Neural progenitor cell (in vitro differentiated cells): ENCODE measurements at regions not wholly inside any gene's neighbourhood (a gene's known extent, or its start where the extent isn't known, plus 50 kb on each side); places are given as distances from the start of the nearest gene placed in this dataset.

ENCODE experiments used
- DNase-seq: peaks from one replicate; pipeline ENCODE4 v3.0.0-alpha.2; 2016; ENCODE audit warnings: low spot score
- H2AFZ ChIP-seq: fragments of 200-600 bp; sonication (generic); replicated peaks from 2 replicates; pipeline ENCODE4 v1.6.1; 2016; ENCODE audit warnings: antibody characterized with exemption
- H3F3A ChIP-seq: fragments of 200-600 bp; sonication (generic); 2 replicates; pipeline ENCODE4 v1.6.1; 2016; ENCODE audit warnings: antibody characterized with exemption, low read depth
- H3K27ac ChIP-seq: fragments of 200-600 bp; sonication (generic); 2 replicates; pipeline ENCODE4 v1.5.1; 2016; ENCODE audit warnings: mild to moderate bottlenecking
- H3K27me3 ChIP-seq: fragments of 200-600 bp; sonication (generic); 2 replicates; pipeline ENCODE4 v1.6.1; 2016; ENCODE audit warnings: mild to moderate bottlenecking, moderate library complexity
- H3K36me3 ChIP-seq: fragments of 200-600 bp; sonication (generic); 2 replicates; pipeline ENCODE4 v1.5.1; 2016
- H3K4me1 ChIP-seq: fragments of 200-600 bp; sonication (generic); 2 replicates; pipeline ENCODE4 v1.6.1; 2016; ENCODE audit warnings: mixed run types
- H3K4me2 ChIP-seq: fragments of 200-600 bp; sonication (generic); 2 replicates; pipeline ENCODE4 v1.6.1; 2016
- H3K4me3 ChIP-seq: fragments of 200-600 bp; sonication (generic); 2 replicates; pipeline ENCODE4 v1.5.1; 2016
- H3K79me2 ChIP-seq: fragments of 200-600 bp; sonication (generic); 2 replicates; pipeline ENCODE4 v1.6.1; 2016; ENCODE audit warnings: low read depth
- H3K9ac ChIP-seq: fragments of 200-600 bp; sonication (generic); 2 replicates; pipeline ENCODE4 v1.6.1; 2016
- H3K9me3 ChIP-seq: fragments of 200-600 bp; sonication (generic); 2 replicates; pipeline ENCODE4 v1.5.1; 2016; ENCODE audit warnings: low read depth
- H4K20me1 ChIP-seq: fragments of 200-600 bp; sonication (generic); 2 replicates; pipeline ENCODE4 v1.6.1; 2016; ENCODE audit warnings: low read depth
- H3K27ac Mint-ChIP-seq: 3 replicates; pipeline ENCODE4 v1.8.0; 2021; ENCODE audit warnings: mixed read lengths
- H3K27me3 Mint-ChIP-seq: 2 replicates; pipeline ENCODE4 v1.8.0; 2022; ENCODE audit warnings: low read depth, mild to moderate bottlenecking, inconsistent platforms, moderate library complexity, mixed read lengths; ENCODE audit not compliant: insufficient read depth
- H3K36me3 Mint-ChIP-seq: 3 replicates; pipeline ENCODE4 v1.8.0; 2021; ENCODE audit warnings: mixed read lengths
- H3K4me1 Mint-ChIP-seq: 3 replicates; pipeline ENCODE4 v1.8.0; 2021; ENCODE audit warnings: mixed read lengths
- H3K4me3 Mint-ChIP-seq: 3 replicates; pipeline ENCODE4 v1.8.0; 2021; ENCODE audit warnings: mild to moderate bottlenecking, moderate library complexity, mixed read lengths
- H3K9me3 Mint-ChIP-seq: 3 replicates; pipeline ENCODE4 v1.8.0; 2020; ENCODE audit warnings: mixed read lengths
- EZH2 ChIP-seq: fragments of 200-600 bp; sonication (generic); IDR thresholded peaks from 2 replicates; pipeline ENCODE4 v1.6.1; 2017; ENCODE audit warnings: antibody characterized with exemption, mild to moderate bottlenecking, moderate library complexity
- EZH2phosphoT487 ChIP-seq: fragments of 200-600 bp; sonication (generic); IDR thresholded peaks from 2 replicates; pipeline ENCODE4 v1.6.1; 2017; ENCODE audit warnings: antibody characterized with exemption
- TF ChIP-seq, protein P1 (sequence below): fragments of 200-600 bp; sonication (generic); IDR thresholded peaks from 2 replicates; pipeline ENCODE4 v1.5.1; 2017; ENCODE audit warnings: antibody characterized with exemption, mild to moderate bottlenecking

DNA sequence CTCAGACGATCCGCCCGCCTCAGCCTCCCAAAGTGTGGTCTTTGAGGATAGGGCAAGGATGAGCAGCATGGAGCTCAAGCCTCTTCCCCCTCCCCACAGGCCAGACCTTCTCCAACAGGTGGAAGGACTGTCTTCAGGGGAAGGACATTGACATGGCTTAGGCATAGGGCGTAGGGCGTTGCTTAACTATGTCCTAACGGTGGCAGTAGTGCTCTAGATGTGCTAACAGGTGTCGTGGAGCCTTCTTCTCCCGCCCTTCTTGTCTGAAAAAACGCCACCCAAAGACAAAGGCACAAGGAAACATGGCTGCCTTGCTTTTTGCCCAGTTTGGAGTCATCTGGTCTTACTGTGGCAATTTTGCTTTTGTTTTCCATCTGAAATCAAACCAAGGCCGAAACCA, 219.8 kb downstream of the OR13H1 start:
- no peak overlapping the region for H2AFZ ChIP-seq
- no peaks in the 10 kb centered on the region for H4K20me1 ChIP-seq
- H3K9ac ChIP-seq = no peak overlapping the region
- no peaks in the 10 kb centered on the region for H3K9me3 ChIP-seq
- no peaks in the 10 kb centered on the region for H3F3A ChIP-seq
- no peaks in the 10 kb centered on the region for H3K27me3 ChIP-seq
- no peaks in the 10 kb centered on the region for H3K9me3 Mint-ChIP-seq
- peaks cover 55% of the 10 kb centered on the region for H3K36me3 Mint-ChIP-seq
- H3K79me2 ChIP-seq = no peaks in the 10 kb centered on the region
- TF ChIP-seq EZH2 = no peak
- DNase-seq = no peak
- no peaks in the 10 kb centered on the region for H3K27me3 Mint-ChIP-seq
- no peak overlapping the region for H3K4me3 Mint-ChIP-seq
- no peak overlapping the region for H3K4me3 ChIP-seq
- peaks cover 6% of the 10 kb centered on the region for H3K36me3 ChIP-seq
- no peaks in the 10 kb centered on the region for H3K4me1 Mint-ChIP-seq
- no peak overlapping the region for H3K27ac Mint-ChIP-seq
- H3K4me2 ChIP-seq = no peak overlapping the region
- H3K27ac ChIP-seq = no peak overlapping the region
- H3K4me1 ChIP-seq = no peaks in the 10 kb centered on the region

DNA sequence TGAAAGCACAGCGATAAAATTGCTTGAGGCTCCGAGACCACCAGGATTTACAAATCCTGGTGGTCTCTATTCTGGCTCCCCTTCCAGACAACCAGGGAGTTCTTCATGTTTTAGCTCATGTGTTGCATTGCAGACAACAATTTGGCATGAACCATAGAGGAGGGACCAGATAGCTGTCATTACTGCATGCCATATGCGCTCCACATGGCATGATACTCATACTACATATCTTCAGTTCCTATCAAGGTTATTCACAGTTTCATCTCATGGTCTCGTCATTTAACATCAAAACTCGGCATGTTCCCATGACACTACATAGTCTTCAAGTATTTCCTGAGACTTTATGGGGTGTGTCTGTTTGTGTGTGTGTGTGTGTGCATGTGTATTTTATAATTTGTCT, 220.3 kb downstream of the OR13H1 start:
- Mint-ChIP-seq H3K27ac (no peak overlapping the region), H3K9me3 (no peaks in the 10 kb centered on the region), H3K4me3 (no peak overlapping the region), H3K4me1 (no peaks in the 10 kb centered on the region), H3K36me3 (peaks cover 57% of the 10 kb centered on the region), H3K27me3 (no peaks in the 10 kb centered on the region)
- H3K27me3 ChIP-seq = no peaks in the 10 kb centered on the region
- no peaks in the 10 kb centered on the region for H4K20me1 ChIP-seq
- H3K36me3 ChIP-seq = peaks cover 8% of the 10 kb centered on the region
- no peaks in the 10 kb centered on the region for H3F3A ChIP-seq
- no peak overlapping the region for H3K9ac ChIP-seq
- H3K4me2 ChIP-seq = no peak overlapping the region
- H2AFZ ChIP-seq = no peak overlapping the region
- no peak overlapping the region for H3K4me3 ChIP-seq
- H3K79me2 ChIP-seq = no peaks in the 10 kb centered on the region
- peaks cover 2% of the 10 kb centered on the region for H3K9me3 ChIP-seq
- H3K4me1 ChIP-seq = no peaks in the 10 kb centered on the region
- no peak overlapping the region for H3K27ac ChIP-seq
- DNase-seq = no peak
- no peak for TF ChIP-seq EZH2phosphoT487
- TF ChIP-seq, protein P1, sequence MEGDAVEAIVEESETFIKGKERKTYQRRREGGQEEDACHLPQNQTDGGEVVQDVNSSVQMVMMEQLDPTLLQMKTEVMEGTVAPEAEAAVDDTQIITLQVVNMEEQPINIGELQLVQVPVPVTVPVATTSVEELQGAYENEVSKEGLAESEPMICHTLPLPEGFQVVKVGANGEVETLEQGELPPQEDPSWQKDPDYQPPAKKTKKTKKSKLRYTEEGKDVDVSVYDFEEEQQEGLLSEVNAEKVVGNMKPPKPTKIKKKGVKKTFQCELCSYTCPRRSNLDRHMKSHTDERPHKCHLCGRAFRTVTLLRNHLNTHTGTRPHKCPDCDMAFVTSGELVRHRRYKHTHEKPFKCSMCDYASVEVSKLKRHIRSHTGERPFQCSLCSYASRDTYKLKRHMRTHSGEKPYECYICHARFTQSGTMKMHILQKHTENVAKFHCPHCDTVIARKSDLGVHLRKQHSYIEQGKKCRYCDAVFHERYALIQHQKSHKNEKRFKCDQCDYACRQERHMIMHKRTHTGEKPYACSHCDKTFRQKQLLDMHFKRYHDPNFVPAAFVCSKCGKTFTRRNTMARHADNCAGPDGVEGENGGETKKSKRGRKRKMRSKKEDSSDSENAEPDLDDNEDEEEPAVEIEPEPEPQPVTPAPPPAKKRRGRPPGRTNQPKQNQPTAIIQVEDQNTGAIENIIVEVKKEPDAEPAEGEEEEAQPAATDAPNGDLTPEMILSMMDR = no peak
- no peak for TF ChIP-seq EZH2

DNA sequence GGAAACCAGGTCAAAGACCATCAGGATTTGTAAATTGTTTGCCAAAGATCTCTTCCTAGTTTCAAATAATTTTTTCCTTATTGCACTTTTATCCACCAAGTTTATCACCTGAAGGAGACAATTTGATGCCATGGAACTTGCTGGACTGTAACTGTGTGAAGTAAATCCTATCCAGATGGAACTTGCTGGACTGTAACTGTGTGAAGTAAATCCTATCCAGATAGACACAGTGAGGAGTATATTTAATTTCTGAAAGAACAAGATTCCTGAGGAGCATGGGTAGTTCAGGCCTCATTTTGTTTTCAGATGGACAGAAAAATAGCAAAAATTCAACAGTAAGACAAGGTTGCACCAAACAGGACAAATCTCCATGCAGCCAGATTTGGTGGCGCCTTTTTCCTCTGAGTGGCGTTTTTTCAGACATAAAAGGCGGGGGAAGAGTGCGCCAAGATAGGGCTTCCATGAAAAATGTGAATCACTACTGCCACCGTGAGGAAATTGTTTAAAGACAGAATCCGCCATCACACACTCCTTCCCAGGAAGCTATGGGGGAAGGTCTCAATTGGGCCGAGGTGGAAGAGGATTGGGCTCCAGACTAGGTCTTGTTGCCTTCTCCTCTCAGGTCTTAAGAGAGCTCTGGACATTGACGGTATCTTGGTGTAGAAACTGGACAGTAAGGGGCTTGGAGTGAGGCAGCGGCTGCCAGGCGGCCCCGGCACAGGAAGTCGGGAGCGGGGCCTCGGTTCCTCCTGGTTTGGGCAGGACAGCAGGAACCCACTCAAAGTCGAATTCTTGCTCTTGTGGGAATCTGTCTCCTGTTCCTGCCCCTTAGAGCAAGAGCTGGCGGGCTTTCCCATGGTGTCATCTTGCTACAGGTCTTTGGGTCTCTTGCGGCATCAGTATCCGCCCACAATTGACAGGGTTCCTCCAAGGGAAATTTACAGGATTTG, 234.7 kb downstream of the OR13H1 start:
- H3K27me3 Mint-ChIP-seq = no peaks in the 10 kb centered on the region
- peaks cover 54% of the 10 kb centered on the region for H3K36me3 Mint-ChIP-seq
- no peak for TF ChIP-seq EZH2
- TF ChIP-seq, protein P1 = no peak
- no peak for TF ChIP-seq EZH2phosphoT487
- Histone ChIP-seq H3K9ac (no peak overlapping the region), H3K9me3 (peaks cover 4% of the 10 kb centered on the region), H4K20me1 (no peaks in the 10 kb centered on the region), H3K4me1 (no peaks in the 10 kb centered on the region), H3K4me3 (no peak overlapping the region), H3F3A (no peaks in the 10 kb centered on the region), H3K36me3 (peaks cover 3% of the 10 kb centered on the region), H3K27ac (no peak overlapping the region), H3K27me3 (no peaks in the 10 kb centered on the region), H2AFZ (no peak overlapping the region), H3K4me2 (no peak overlapping the region), H3K79me2 (no peaks in the 10 kb centered on the region)
- no peaks in the 10 kb centered on the region for H3K9me3 Mint-ChIP-seq
- no peak overlapping the region for H3K27ac Mint-ChIP-seq
- H3K4me1 Mint-ChIP-seq = no peaks in the 10 kb centered on the region
- no peak overlapping the region for H3K4me3 Mint-ChIP-seq
- DNase-seq = no peak

DNA sequence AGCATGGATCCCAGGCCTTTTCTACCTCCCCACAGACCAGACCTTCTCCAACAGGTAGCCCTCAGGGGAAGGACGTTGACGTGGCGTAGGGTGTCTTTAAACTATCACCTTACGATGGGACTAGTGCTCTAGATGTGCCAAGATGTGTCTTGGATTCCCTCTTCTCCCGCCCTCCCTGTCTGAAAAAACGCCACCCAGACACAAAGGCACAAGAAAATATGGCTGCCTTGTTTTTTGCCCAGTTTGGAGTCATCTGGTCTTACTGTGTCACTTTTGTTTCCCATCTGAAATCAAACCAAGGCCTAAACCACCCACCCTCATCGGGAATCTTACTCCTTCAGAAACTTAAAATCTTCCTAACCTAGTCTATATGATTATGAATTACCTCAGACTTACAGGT, 235.4 kb downstream of the OR13H1 start:
- Histone ChIP-seq H3F3A (no peaks in the 10 kb centered on the region), H3K4me2 (no peak overlapping the region), H3K27me3 (no peaks in the 10 kb centered on the region), H3K27ac (no peak overlapping the region), H3K79me2 (no peaks in the 10 kb centered on the region), H3K9ac (no peak overlapping the region), H2AFZ (no peak overlapping the region), H3K4me1 (no peaks in the 10 kb centered on the region), H3K9me3 (peaks cover 4% of the 10 kb centered on the region), H3K4me3 (no peak overlapping the region), H4K20me1 (no peaks in the 10 kb centered on the region), H3K36me3 (peaks cover 3% of the 10 kb centered on the region)
- H3K9me3 Mint-ChIP-seq = no peaks in the 10 kb centered on the region
- no peaks in the 10 kb centered on the region for H3K27me3 Mint-ChIP-seq
- H3K4me1 Mint-ChIP-seq = no peaks in the 10 kb centered on the region
- no peak overlapping the region for H3K4me3 Mint-ChIP-seq
- H3K27ac Mint-ChIP-seq = no peak overlapping the region
- H3K36me3 Mint-ChIP-seq = peaks cover 56% of the 10 kb centered on the region
- DNase-seq = no peak
- TF ChIP-seq EZH2phosphoT487 = no peak
- TF ChIP-seq, protein P1 = no peak
- TF ChIP-seq EZH2 = no peak
